ENCODE measurements at regions not wholly inside any gene's neighbourhood (a gene's known extent, or its start where the extent isn't known, plus 50 kb on each side); places are given as distances from the start of the nearest gene placed in this dataset.

GRCh38 chr2:195392446-195393336, 264.3 kb upstream of the SLC39A10 start:
- no peaks in the 10 kb centered on the region for H3K4me1 ChIP-seq (ENCODE audit: control insufficient read depth, low read depth, low read length)

GRCh38 chr2:195390686-195391321, 266.2 kb upstream of the SLC39A10 start:
- H3K36me3 ChIP-seq (ENCODE audit: control insufficient read depth, low read depth, low read length): no peaks in the 10 kb centered on the region
- H3K4me1 ChIP-seq (ENCODE audit: control insufficient read depth, low read depth, low read length): no peaks in the 10 kb centered on the region
- no peaks in the 10 kb centered on the region for H3K27me3 ChIP-seq (ENCODE audit: control insufficient read depth, insufficient read depth, low read length)
- no peak overlapping the region for H3K27ac ChIP-seq (ENCODE audit: low read length)
- H3K4me3 ChIP-seq (ENCODE audit: low read length): no peak overlapping the region
- H3K9me3 ChIP-seq (ENCODE audit: control insufficient read depth, low read depth, low read length): no peaks in the 10 kb centered on the region
- H3K9ac ChIP-seq (ENCODE audit: low read length): no peak overlapping the region

More at GRCh38 chr2:195392446-195393336, 264.3 kb upstream of the SLC39A10 start:
- Histone ChIP-seq H3K9ac (ENCODE audit: low read length) (no peak overlapping the region), H3K9me3 (ENCODE audit: control insufficient read depth, low read depth, low read length) (no peaks in the 10 kb centered on the region), H3K27me3 (ENCODE audit: control insufficient read depth, insufficient read depth, low read length) (no peaks in the 10 kb centered on the region), H3K27ac (ENCODE audit: low read length) (no peak overlapping the region), H3K36me3 (ENCODE audit: control insufficient read depth, low read depth, low read length) (no peaks in the 10 kb centered on the region), H3K4me3 (ENCODE audit: low read length) (no peak overlapping the region)

GRCh38 chr2:195388028-195388427, 269.0 kb upstream of the SLC39A10 start:
- Histone ChIP-seq H3K9ac (ENCODE audit: low read length) (no peak overlapping the region), H3K9me3 (ENCODE audit: control insufficient read depth, low read depth, low read length) (no peaks in the 10 kb centered on the region), H3K4me3 (ENCODE audit: low read length) (no peak overlapping the region), H3K36me3 (ENCODE audit: control insufficient read depth, low read depth, low read length) (no peaks in the 10 kb centered on the region), H3K27ac (ENCODE audit: low read length) (no peak overlapping the region), H3K4me1 (ENCODE audit: control insufficient read depth, low read depth, low read length) (no peaks in the 10 kb centered on the region), H3K27me3 (ENCODE audit: control insufficient read depth, insufficient read depth, low read length) (no peaks in the 10 kb centered on the region)

GRCh38 chr2:195382186-195382585, 274.8 kb upstream of the SLC39A10 start:
- Histone ChIP-seq H3K4me3 (ENCODE audit: low read length) (no peak overlapping the region), H3K9me3 (ENCODE audit: control insufficient read depth, low read depth, low read length) (no peaks in the 10 kb centered on the region), H3K27me3 (ENCODE audit: control insufficient read depth, insufficient read depth, low read length) (no peaks in the 10 kb centered on the region), H3K9ac (ENCODE audit: low read length) (no peak overlapping the region), H3K4me1 (ENCODE audit: control insufficient read depth, low read depth, low read length) (no peaks in the 10 kb centered on the region), H3K36me3 (ENCODE audit: control insufficient read depth, low read depth, low read length) (no peaks in the 10 kb centered on the region), H3K27ac (ENCODE audit: low read length) (no peak overlapping the region)

GRCh38 chr2:195370167-195370943, 286.7 kb upstream of the SLC39A10 start:
- Histone ChIP-seq H3K27me3 (ENCODE audit: control insufficient read depth, insufficient read depth, low read length) (no peaks in the 10 kb centered on the region), H3K4me3 (ENCODE audit: low read length) (no peak overlapping the region), H3K36me3 (ENCODE audit: control insufficient read depth, low read depth, low read length) (no peaks in the 10 kb centered on the region), H3K27ac (ENCODE audit: low read length) (no peak overlapping the region), H3K4me1 (ENCODE audit: control insufficient read depth, low read depth, low read length) (no peaks in the 10 kb centered on the region), H3K9ac (ENCODE audit: low read length) (no peak overlapping the region), H3K9me3 (ENCODE audit: control insufficient read depth, low read depth, low read length) (no peaks in the 10 kb centered on the region)

GRCh38 chr2:195369218-195369587, 287.8 kb upstream of the SLC39A10 start:
- H3K9me3 ChIP-seq (ENCODE audit: control insufficient read depth, low read depth, low read length): no peaks in the 10 kb centered on the region
- H3K27ac ChIP-seq (ENCODE audit: low read length): no peak overlapping the region
- H3K4me1 ChIP-seq (ENCODE audit: control insufficient read depth, low read depth, low read length): no peaks in the 10 kb centered on the region
- no peak overlapping the region for H3K9ac ChIP-seq (ENCODE audit: low read length)
- H3K36me3 ChIP-seq (ENCODE audit: control insufficient read depth, low read depth, low read length): no peaks in the 10 kb centered on the region
- no peaks in the 10 kb centered on the region for H3K27me3 ChIP-seq (ENCODE audit: control insufficient read depth, insufficient read depth, low read length)
- no peak overlapping the region for H3K4me3 ChIP-seq (ENCODE audit: low read length)

- Histone ChIP-seq H3K36me3 (ENCODE audit: control insufficient read depth, low read depth, low read length) (no peaks in the 10 kb centered on the region), H3K27ac (ENCODE audit: low read length) (no peak overlapping the region), H3K27me3 (ENCODE audit: control insufficient read depth, insufficient read depth, low read length) (no peaks in the 10 kb centered on the region), H3K9me3 (ENCODE audit: control insufficient read depth, low read depth, low read length) (no peaks in the 10 kb centered on the region), H3K4me3 (ENCODE audit: low read length) (no peak overlapping the region), H3K4me1 (ENCODE audit: control insufficient read depth, low read depth, low read length) (no peaks in the 10 kb centered on the region), H3K9ac (ENCODE audit: low read length) (no peak overlapping the region)
Measured at GRCh38 chr2:195368249-195369217, 288.5 kb upstream of the SLC39A10 start.

- Histone ChIP-seq H3K27me3 (ENCODE audit: control insufficient read depth, insufficient read depth, low read length) (no peaks in the 10 kb centered on the region), H3K9me3 (ENCODE audit: control insufficient read depth, low read depth, low read length) (no peaks in the 10 kb centered on the region), H3K9ac (ENCODE audit: low read length) (no peak overlapping the region), H3K36me3 (ENCODE audit: control insufficient read depth, low read depth, low read length) (no peaks in the 10 kb centered on the region), H3K4me3 (ENCODE audit: low read length) (no peak overlapping the region), H3K27ac (ENCODE audit: low read length) (no peak overlapping the region), H3K4me1 (ENCODE audit: control insufficient read depth, low read depth, low read length) (no peaks in the 10 kb centered on the region)
Measured at GRCh38 chr2:195367809-195368208, 289.2 kb upstream of the SLC39A10 start.

GRCh38 chr2:195364015-195364965, 292.7 kb upstream of the SLC39A10 start:
- Histone ChIP-seq H3K36me3 (ENCODE audit: control insufficient read depth, low read depth, low read length) (no peaks in the 10 kb centered on the region), H3K27ac (ENCODE audit: low read length) (no peak overlapping the region), H3K9me3 (ENCODE audit: control insufficient read depth, low read depth, low read length) (no peaks in the 10 kb centered on the region), H3K27me3 (ENCODE audit: control insufficient read depth, insufficient read depth, low read length) (no peaks in the 10 kb centered on the region), H3K9ac (ENCODE audit: low read length) (no peak overlapping the region), H3K4me3 (ENCODE audit: low read length) (no peak overlapping the region), H3K4me1 (ENCODE audit: control insufficient read depth, low read depth, low read length) (no peaks in the 10 kb centered on the region)

GRCh38 chr2:195363496-195363895, 293.5 kb upstream of the SLC39A10 start:
- Histone ChIP-seq H3K4me1 (ENCODE audit: control insufficient read depth, low read depth, low read length) (no peaks in the 10 kb centered on the region), H3K4me3 (ENCODE audit: low read length) (no peak overlapping the region), H3K27me3 (ENCODE audit: control insufficient read depth, insufficient read depth, low read length) (no peaks in the 10 kb centered on the region), H3K9ac (ENCODE audit: low read length) (no peak overlapping the region), H3K27ac (ENCODE audit: low read length) (no peak overlapping the region), H3K36me3 (ENCODE audit: control insufficient read depth, low read depth, low read length) (no peaks in the 10 kb centered on the region), H3K9me3 (ENCODE audit: control insufficient read depth, low read depth, low read length) (no peaks in the 10 kb centered on the region)
